NCI-H2029 treated with DMSO at 0.1 percent for 48 hours (cell line): ENCODE measurements at regions not wholly inside any gene's neighbourhood (a gene's known extent, or its start where the extent isn't known, plus 50 kb on each side); places are given as distances from the start of the nearest gene placed in this dataset.
"Not testable (repeated sequence)": the region's sequence is repeated elsewhere in the genome, so short reads cannot be mapped to it uniquely, and the experiment has no call there.

Experiments used
- DNase-seq: peaks from one replicate; lab custom pipeline; 2025; lab: John Stamatoyannopoulos, UW

- DNase-seq, result no peak
Measured at GRCh38 chr17:34015253-34015652, 239.8 kb upstream of the CCL2 start.

- DNase-seq, result no peak
Measured at GRCh38 chr17:34024386-34024785, 230.7 kb upstream of the CCL2 start.

GRCh38 chr17:34024806-34025551 lies 230.1 kb upstream of the CCL2 start:
- no peak for DNase-seq

- DNase-seq, result not testable (repeated sequence)
Measured at GRCh38 chr17:34030601-34031000, 224.5 kb upstream of the CCL2 start.

- not testable (repeated sequence) for DNase-seq
Measured at GRCh38 chr17:34032305-34032704, 222.8 kb upstream of the CCL2 start.

GRCh38 chr17:34038786-34039185 lies 216.3 kb upstream of the CCL2 start:
- not testable (repeated sequence) for DNase-seq

- DNase-seq, result not testable (repeated sequence)
Measured at GRCh38 chr17:34039213-34039612, 215.9 kb upstream of the CCL2 start.

- DNase-seq, result not testable (repeated sequence)
Measured at GRCh38 chr17:34039759-34040555, 215.1 kb upstream of the CCL2 start.

GRCh38 chr17:34045990-34046389 lies 209.1 kb upstream of the CCL2 start:
- no peak for DNase-seq

- DNase-seq, result no peak
Measured at GRCh38 chr17:34051046-34051445, 204.0 kb upstream of the CCL2 start.

- no peak for DNase-seq
Measured at GRCh38 chr17:34054495-34054894, 200.6 kb upstream of the CCL2 start.

GRCh38 chr17:34055606-34056005 lies 199.5 kb upstream of the CCL2 start:
- DNase-seq, result no peak

GRCh38 chr17:34059423-34060220 lies 195.5 kb upstream of the CCL2 start:
- DNase-seq, result no peak

- no peak for DNase-seq
Measured at GRCh38 chr17:34066528-34066927, 188.6 kb upstream of the CCL2 start.

GRCh38 chr17:34067011-34067410 lies 188.1 kb upstream of the CCL2 start:
- peak; percentile 85 for DNase-seq

GRCh38 chr17:34068571-34068970 lies 186.5 kb upstream of the CCL2 start:
- peak; percentile 14 for DNase-seq

- DNase-seq, result no peak
Measured at GRCh38 chr17:34070712-34071111, 184.4 kb upstream of the CCL2 start.

- no peak for DNase-seq
Measured at GRCh38 chr17:34071886-34072420, 183.1 kb upstream of the CCL2 start.

- no peak for DNase-seq
Measured at GRCh38 chr17:34075076-34075475, 180.0 kb upstream of the CCL2 start.

GRCh38 chr17:34076743-34077631 lies 178.1 kb upstream of the CCL2 start:
- no peak for DNase-seq

- DNase-seq, result no peak
Measured at GRCh38 chr17:34081269-34081668, 173.8 kb upstream of the CCL2 start.
